ENCODE measurements at regions not wholly inside any gene's neighbourhood (a gene's known extent, or its start where the extent isn't known, plus 50 kb on each side); places are given as distances from the start of the nearest gene placed in this dataset.

- no peak for TF ChIP-seq EZH2 (IDR thresholded peaks at IDR 0.05; ENCODE audit: low read length, missing control alignments)
- TF ChIP-seq CTCF (conservative IDR thresholded peaks at IDR 0.05 in 1 of 2, IDR thresholded peaks at IDR 0.05 in 1 of 2; ENCODE audit: low read depth in 1 of 2, low read length in 2 of 2) = no peak
Measured at GRCh38 chr5:40033411-40033810, 608.6 kb upstream of the DAB2 start.

Data from fibroblast of lung (primary cell).